Endothelial cell (in vitro differentiated cells): ENCODE measurements at regions not wholly inside any gene's neighbourhood (a gene's known extent, or its start where the extent isn't known, plus 50 kb on each side); places are given as distances from the start of the nearest gene placed in this dataset.

Experiments
- DNase-seq: peaks from one replicate; pipeline ENCODE4 v3.0.0; 2021; ENCODE audit warnings: low spot score
- H3K27ac Mint-ChIP-seq: one replicate; pipeline ENCODE4 v1.8.0; 2021; ENCODE audit warnings: mixed read lengths, inconsistent platforms; ENCODE audit not compliant: unreplicated experiment
- H3K27me3 Mint-ChIP-seq: one replicate; pipeline ENCODE4 v1.8.0; 2021; ENCODE audit warnings: mild to moderate bottlenecking, moderate library complexity, mixed read lengths, inconsistent platforms; ENCODE audit not compliant: unreplicated experiment
- H3K36me3 Mint-ChIP-seq: one replicate; pipeline ENCODE4 v1.8.0; 2021; ENCODE audit warnings: mild to moderate bottlenecking, low read depth, mixed read lengths, inconsistent platforms; ENCODE audit not compliant: unreplicated experiment
- H3K4me1 Mint-ChIP-seq: one replicate; pipeline ENCODE4 v1.8.0; 2021; ENCODE audit warnings: mild to moderate bottlenecking, mixed read lengths, inconsistent platforms; ENCODE audit not compliant: unreplicated experiment
- H3K4me3 Mint-ChIP-seq: one replicate; pipeline ENCODE4 v1.8.0; 2021; ENCODE audit warnings: mild to moderate bottlenecking, mixed read lengths, inconsistent platforms; ENCODE audit not compliant: unreplicated experiment
- H3K9me3 Mint-ChIP-seq: one replicate; pipeline ENCODE4 v1.8.0; 2021; ENCODE audit warnings: mixed read lengths, inconsistent platforms; ENCODE audit not compliant: unreplicated experiment
- CTCF ChIP-seq: fragments of 200-600 bp; sonication (generic); IDR thresholded peaks from one replicate; pipeline ENCODE4 v1.5.0; 2021; ENCODE audit warnings: antibody characterized with exemption; ENCODE audit not compliant: unreplicated experiment

GRCh38 chr5:101860563-101860962, 435.5 kb downstream of the SLCO4C1 start:
- Mint-ChIP-seq H3K36me3 (no peaks in the 10 kb centered on the region), H3K27ac (no peak overlapping the region), H3K4me3 (no peak overlapping the region), H3K27me3 (peaks cover 6% of the 10 kb centered on the region), H3K9me3 (no peaks in the 10 kb centered on the region), H3K4me1 (no peaks in the 10 kb centered on the region)
- no peak for TF ChIP-seq CTCF
- DNase-seq = no peak

DNA sequence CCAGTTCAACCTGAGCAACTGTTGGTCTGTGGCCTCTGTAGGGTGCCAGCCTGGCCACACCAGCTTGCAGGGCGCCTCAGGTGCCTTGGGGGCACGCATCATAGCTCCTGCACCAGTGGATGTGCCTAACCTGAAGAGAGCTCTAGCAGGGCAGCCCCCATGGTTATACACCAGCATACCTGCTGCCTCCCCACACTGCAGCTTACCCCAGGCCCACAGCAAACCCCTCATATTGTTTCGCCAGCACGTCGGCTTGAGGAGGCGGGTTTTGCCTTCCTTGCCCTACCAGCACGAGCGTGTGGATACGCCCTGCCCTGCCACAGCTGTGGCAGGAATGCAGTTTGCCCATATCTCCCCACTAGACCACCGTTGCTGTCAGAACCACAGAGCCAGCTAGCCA, 435.9 kb downstream of the SLCO4C1 start:
- no peaks in the 10 kb centered on the region for H3K9me3 Mint-ChIP-seq
- H3K27me3 Mint-ChIP-seq = peaks cover 6% of the 10 kb centered on the region
- no peaks in the 10 kb centered on the region for H3K36me3 Mint-ChIP-seq
- TF ChIP-seq CTCF = no peak
- no peak for DNase-seq
- no peak overlapping the region for H3K4me3 Mint-ChIP-seq
- no peaks in the 10 kb centered on the region for H3K4me1 Mint-ChIP-seq
- no peak overlapping the region for H3K27ac Mint-ChIP-seq

GRCh38 chr5:101846496-101846895, 449.6 kb downstream of the SLCO4C1 start:
- Mint-ChIP-seq H3K9me3 (no peaks in the 10 kb centered on the region), H3K27ac (no peak overlapping the region), H3K4me3 (no peak overlapping the region), H3K4me1 (no peaks in the 10 kb centered on the region), H3K36me3 (no peaks in the 10 kb centered on the region), H3K27me3 (no peaks in the 10 kb centered on the region)
- no peak for DNase-seq
- no peak for TF ChIP-seq CTCF

- Mint-ChIP-seq H3K27me3 (no peaks in the 10 kb centered on the region), H3K36me3 (no peaks in the 10 kb centered on the region), H3K4me3 (no peak overlapping the region), H3K27ac (no peak overlapping the region), H3K9me3 (no peaks in the 10 kb centered on the region), H3K4me1 (no peaks in the 10 kb centered on the region)
- no peak for TF ChIP-seq CTCF
- no peak for DNase-seq
These were observed 453.0 kb downstream of the SLCO4C1 start for GRCh38 chr5:101843055-101843454.

DNA sequence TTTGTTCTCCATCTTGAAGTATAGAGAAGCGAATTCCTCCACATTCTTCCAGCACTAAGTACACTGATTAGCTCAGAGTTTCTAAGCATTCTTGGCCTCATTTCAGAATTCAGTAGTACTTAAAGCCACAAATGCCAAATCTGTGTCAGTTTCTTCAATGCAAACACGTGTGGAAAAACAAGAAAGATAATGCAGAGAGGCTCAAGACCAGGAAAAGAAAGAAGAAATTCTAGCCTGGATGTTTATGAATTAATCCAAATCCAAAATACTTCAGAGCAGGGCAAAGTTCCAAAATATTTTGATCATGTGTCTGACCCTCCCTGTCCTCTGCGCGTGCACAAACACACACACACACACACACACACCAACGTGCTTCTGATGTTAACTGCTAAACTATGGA, 457.6 kb downstream of the SLCO4C1 start:
- no peak for TF ChIP-seq CTCF
- Mint-ChIP-seq H3K4me3 (no peak overlapping the region), H3K9me3 (no peaks in the 10 kb centered on the region), H3K36me3 (no peaks in the 10 kb centered on the region), H3K27me3 (peaks cover 1% of the 10 kb centered on the region), H3K4me1 (no peaks in the 10 kb centered on the region), H3K27ac (no peak overlapping the region)
- no peak for DNase-seq
